Stimulated activated CD4-positive, alpha-beta T cell treated with anti-CD3 and anti-CD28 coated beads, Interleukin-15, amount 100 ng/mL, for 1 hour (primary cell): ENCODE measurements at regions not wholly inside any gene's neighbourhood (a gene's known extent, or its start where the extent isn't known, plus 50 kb on each side); places are given as distances from the start of the nearest gene placed in this dataset.

Experiments used
- DNase-seq, 2 donors: peaks; one replicate each; pipeline ENCODE4 v3.0.0-alpha.2; 2020; ENCODE audit warnings: low read depth in 1 of 2, low spot score in 1 of 2

- no peak for DNase-seq
Measured at GRCh38 chr6:43838276-43839036, 68.4 kb downstream of the VEGFA start.

GRCh38 chr6:43837507-43837906, 67.5 kb downstream of the VEGFA start:
- no peak for DNase-seq

- no peak for DNase-seq
Measured at GRCh38 chr6:43836507-43837240, 66.7 kb downstream of the VEGFA start.
